ENCODE measurements at regions not wholly inside any gene's neighbourhood (a gene's known extent, or its start where the extent isn't known, plus 50 kb on each side); places are given as distances from the start of the nearest gene placed in this dataset.

DNA sequence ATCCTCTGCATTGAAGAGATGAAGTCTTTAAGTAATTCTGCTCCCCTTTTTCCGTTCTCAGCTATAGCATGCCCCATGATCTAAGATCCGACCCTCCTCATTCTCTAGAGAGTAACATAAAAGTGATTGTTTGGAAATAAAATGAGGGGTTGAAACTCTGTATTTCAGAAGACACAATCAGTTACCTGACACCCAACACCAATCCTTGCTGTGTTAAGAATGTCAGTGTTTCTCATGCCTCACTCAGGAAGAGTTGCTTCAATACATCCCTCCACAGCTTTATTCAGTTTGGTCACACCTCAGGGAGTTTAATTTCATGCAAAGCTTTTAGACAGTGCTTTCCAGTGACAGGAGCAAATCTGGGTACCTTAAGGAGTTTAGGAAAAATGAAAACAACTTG, 49.9 kb upstream of the RBBP8 start:
- no peak for DNase-seq (ENCODE audit: extremely low read depth in 1 of 2, low read depth in 1 of 2)

All from stimulated activated CD8-positive, alpha-beta memory T cell treated with anti-CD3 and anti-CD28 coated beads, Interleukin-7, amount 100 ng/mL, for 48 hours (primary cell).